ENCODE measurements at regions not wholly inside any gene's neighbourhood (a gene's known extent, or its start where the extent isn't known, plus 50 kb on each side); places are given as distances from the start of the nearest gene placed in this dataset.

- TF ChIP-seq, protein P1, sequence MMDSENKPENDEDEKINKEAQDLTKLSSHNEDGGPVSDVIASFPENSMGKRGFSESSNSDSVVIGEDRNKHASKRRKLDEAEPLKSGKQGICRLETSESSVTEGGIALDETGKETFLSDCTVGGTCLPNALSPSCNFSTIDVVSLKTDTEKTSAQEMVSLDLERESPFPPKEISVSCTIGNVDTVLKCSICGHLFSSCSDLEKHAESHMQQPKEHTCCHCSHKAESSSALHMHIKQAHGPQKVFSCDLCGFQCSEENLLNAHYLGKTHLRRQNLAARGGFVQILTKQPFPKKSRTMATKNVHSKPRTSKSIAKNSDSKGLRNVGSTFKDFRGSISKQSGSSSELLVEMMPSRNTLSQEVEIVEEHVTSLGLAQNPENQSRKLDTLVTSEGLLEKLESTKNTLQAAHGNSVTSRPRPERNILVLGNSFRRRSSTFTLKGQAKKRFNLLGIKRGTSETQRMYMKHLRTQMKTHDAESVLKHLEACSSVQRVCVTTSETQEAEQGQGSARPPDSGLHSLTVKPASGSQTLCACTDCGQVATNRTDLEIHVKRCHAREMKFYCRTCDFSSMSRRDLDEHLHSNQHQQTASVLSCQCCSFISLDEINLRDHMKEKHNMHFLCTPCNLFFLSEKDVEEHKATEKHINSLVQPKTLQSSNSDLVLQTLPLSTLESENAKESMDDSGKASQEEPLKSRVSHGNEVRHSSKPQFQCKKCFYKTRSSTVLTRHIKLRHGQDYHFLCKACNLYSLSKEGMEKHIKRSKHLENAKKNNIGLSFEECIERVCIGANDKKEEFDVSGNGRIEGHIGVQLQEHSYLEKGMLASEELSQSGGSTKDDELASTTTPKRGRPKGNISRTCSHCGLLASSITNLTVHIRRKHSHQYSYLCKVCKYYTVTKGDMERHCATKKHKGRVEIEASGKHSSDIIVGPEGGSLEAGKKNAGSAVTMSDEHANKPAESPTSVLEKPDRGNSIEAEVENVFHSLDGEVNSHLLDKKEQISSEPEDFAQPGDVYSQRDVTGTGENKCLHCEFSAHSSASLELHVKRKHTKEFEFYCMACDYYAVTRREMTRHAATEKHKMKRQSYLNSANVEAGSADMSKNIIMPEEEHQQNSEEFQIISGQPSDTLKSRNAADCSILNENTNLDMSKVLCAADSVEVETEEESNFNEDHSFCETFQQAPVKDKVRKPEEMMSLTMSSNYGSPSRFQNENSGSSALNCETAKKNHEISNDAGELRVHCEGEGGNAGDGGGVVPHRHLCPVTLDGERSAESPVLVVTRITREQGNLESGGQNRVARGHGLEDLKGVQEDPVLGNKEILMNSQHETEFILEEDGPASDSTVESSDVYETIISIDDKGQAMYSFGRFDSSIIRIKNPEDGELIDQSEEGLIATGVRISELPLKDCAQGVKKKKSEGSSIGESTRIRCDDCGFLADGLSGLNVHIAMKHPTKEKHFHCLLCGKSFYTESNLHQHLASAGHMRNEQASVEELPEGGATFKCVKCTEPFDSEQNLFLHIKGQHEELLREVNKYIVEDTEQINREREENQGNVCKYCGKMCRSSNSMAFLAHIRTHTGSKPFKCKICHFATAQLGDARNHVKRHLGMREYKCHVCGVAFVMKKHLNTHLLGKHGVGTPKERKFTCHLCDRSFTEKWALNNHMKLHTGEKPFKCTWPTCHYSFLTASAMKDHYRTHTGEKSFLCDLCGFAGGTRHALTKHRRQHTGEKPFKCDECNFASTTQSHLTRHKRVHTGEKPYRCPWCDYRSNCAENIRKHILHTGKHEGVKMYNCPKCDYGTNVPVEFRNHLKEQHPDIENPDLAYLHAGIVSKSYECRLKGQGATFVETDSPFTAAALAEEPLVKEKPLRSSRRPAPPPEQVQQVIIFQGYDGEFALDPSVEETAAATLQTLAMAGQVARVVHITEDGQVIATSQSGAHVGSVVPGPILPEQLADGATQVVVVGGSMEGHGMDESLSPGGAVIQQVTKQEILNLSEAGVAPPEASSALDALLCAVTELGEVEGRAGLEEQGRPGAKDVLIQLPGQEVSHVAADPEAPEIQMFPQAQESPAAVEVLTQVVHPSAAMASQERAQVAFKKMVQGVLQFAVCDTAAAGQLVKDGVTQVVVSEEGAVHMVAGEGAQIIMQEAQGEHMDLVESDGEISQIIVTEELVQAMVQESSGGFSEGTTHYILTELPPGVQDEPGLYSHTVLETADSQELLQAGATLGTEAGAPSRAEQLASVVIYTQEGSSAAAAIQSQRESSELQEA (IDR thresholded peaks at IDR 0.05; ENCODE audit: low read depth), result no peak
These were observed 241.6 kb upstream of the FN1 start (continued) for GRCh38 chr2:215677481-215677880.

DNA sequence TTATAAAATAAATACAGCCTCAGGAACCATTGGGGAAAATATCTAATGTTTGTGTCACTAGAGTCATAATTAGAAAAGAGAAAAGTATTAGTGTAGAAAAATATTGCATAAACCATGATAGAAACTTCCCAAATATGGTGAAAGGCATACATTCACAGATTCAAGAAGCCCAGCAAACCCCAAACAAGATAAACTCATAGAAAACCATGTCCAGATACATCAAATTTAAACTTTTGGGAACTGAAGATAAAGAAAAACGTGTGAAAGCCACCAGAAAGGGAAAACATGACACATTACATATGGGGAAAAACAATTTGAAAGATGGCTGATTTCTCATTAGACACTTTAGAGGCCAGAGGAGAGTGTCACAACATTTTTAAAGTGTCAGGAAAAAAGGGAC is 236.5 kb upstream of the FN1 start:
- Histone ChIP-seq H3K9me3 (replicated peaks; ENCODE audit: control insufficient read depth, insufficient read depth, low read depth, low read length) (peaks cover 2% of the 10 kb centered on the region; the same call in 1 of the 2 replicates), H2AFZ (ENCODE audit: low read depth, low read length) (peak overlapping the region; percentile 61; the same call in 1 of the 2 replicates), H3K9me1 (ENCODE audit: control insufficient read depth, insufficient read depth, low read length) (no peaks in the 10 kb centered on the region), H3K79me2 (ENCODE audit: control insufficient read depth, insufficient read depth, low read length) (no peaks in the 10 kb centered on the region), H3K36me3 (ENCODE audit: control insufficient read depth, insufficient read depth, low read length) (no peaks in the 10 kb centered on the region), H3K4me1 (replicated peaks in 1 of 2; ENCODE audit: control insufficient read depth in 2 of 2, insufficient read depth in 2 of 2, low read length in 2 of 2) (no peaks in the 10 kb centered on the region), H4K20me1 (replicated peaks; ENCODE audit: control insufficient read depth, insufficient read depth, low read length) (no peaks in the 10 kb centered on the region), H3K4me2 (ENCODE audit: insufficient read depth, low read length) (no peak overlapping the region), H3K27ac (ENCODE audit: extremely low read depth, low read depth, low read length) (no peak overlapping the region), H3K4me3 (no peak overlapping the region), H3K27me3 (ENCODE audit: control insufficient read depth in 2 of 2, insufficient read depth in 2 of 2, low read length in 2 of 2) (no peaks in the 10 kb centered on the region), H3K9ac (ENCODE audit: insufficient read depth in 1 of 2, low read depth in 2 of 2, low read length in 2 of 2) (no peak overlapping the region)
- ATAC-seq (no peak), DNase-seq (ENCODE audit: extremely low read depth in 1 of 4, low spot score in 3 of 4) (peak in 1 of 4 experiments; percentile 16), FAIRE-seq (peak; percentile 11)
- ChIA-PET POLR2A (no interaction called here), CTCF (ENCODE audit: low intra/inter-chr PET ratio) (no interaction called here)
- 0% methylated on average over 1 of the region's 1 CpG for WGBS (ENCODE audit: insufficient coverage, low coverage, missing lambda C conversion rate)
- intact Hi-C loops (cut with micrococcal nuclease) (no loop called here), in situ Hi-C loops (cut with MboI) (no loop called here)
- BruUV-seq (replicated peaks), result no TSS peak
- TF ChIP-seq JUN (IDR thresholded peaks at IDR 0.05; ENCODE audit: borderline replicate concordance, low read depth, low read length) (0 out of 2 replicates have a peak, but pooled peaks have one; percentile 31), JUN (CRISPR knock-in tag; IDR thresholded peaks at IDR 0.05; ENCODE audit: borderline replicate concordance) (no peak), TCF3 (CRISPR knock-in tag; IDR thresholded peaks at IDR 0.05) (peak; percentile 21; the same call in 1 of the 2 replicates), CBX3 (IDR thresholded peaks at IDR 0.05; ENCODE audit: borderline replicate concordance in 1 of 2, low read length in 2 of 2) (peak in 1 of 2 experiments; percentile 49; a peak in 1 of 3 replicates), SAP30 (IDR thresholded peaks at IDR 0.05; ENCODE audit: borderline replicate concordance, insufficient read depth, low read depth, low read length, poor library complexity, severe bottlenecking) (no peak), TRIM28 (IDR thresholded peaks at IDR 0.05) (0 out of 2 replicates have a peak, but pooled peaks have one; percentile 54), SMARCA4 (IDR thresholded peaks at IDR 0.05) (peak; percentile 38), MYBL2 (IDR thresholded peaks at IDR 0.05; ENCODE audit: low read depth) (peak; percentile 26; the same call in 1 of the 2 replicates), MYBL2 (CRISPR knock-in tag; IDR thresholded peaks at IDR 0.05; ENCODE audit: borderline replicate concordance) (no peak), SMAD1 (IDR thresholded peaks at IDR 0.05; ENCODE audit: low read depth, low read length, partially characterized antibody) (no peak), PREB (CRISPR knock-in tag; IDR thresholded peaks at IDR 0.05) (no peak), TRIM24 (IDR thresholded peaks at IDR 0.05) (peak; percentile 31 to 66; a peak in 2 of 4 replicates)
